Liver (tissue), 8 donors: ENCODE measurements at regions not wholly inside any gene's neighbourhood (a gene's known extent, or its start where the extent isn't known, plus 50 kb on each side); places are given as distances from the start of the nearest gene placed in this dataset.

Experiments used
- DNase-seq: peaks from one replicate; pipeline ENCODE4 v3.0.0-alpha.2; 2017; ENCODE audit warnings: low spot score
- H3K27ac ChIP-seq, 2 donors: one replicate each; pipeline ENCODE4 v1.7.0; 2013; ENCODE audit warnings: inconsistent platforms in 2 of 2, low read length in 2 of 2, control low read depth in 1 of 2, low read depth in 1 of 2, mild to moderate bottlenecking in 1 of 2
- H3K27me3 ChIP-seq, 4 donors: one replicate each; pipeline versions ENCODE4 v1.6.1 to v1.7.0; 2013; ENCODE audit warnings: low read length in 3 of 4, inconsistent platforms in 1 of 4, mild to moderate bottlenecking in 1 of 4, moderate library complexity in 1 of 4; ENCODE audit not compliant: control insufficient read depth in 4 of 4, insufficient read depth in 4 of 4
- H3K36me3 ChIP-seq, 4 donors: one replicate each; pipeline versions ENCODE4 v1.6.1 to v1.7.0; 2013; ENCODE audit warnings: low read length in 3 of 4, mild to moderate bottlenecking in 3 of 4, low read depth in 1 of 4, moderate library complexity in 1 of 4; ENCODE audit not compliant: control insufficient read depth in 4 of 4, insufficient read depth in 3 of 4
- H3K4me1 ChIP-seq, 4 donors: one replicate each; pipeline versions ENCODE4 v1.6.1 to v1.7.0; 2013; ENCODE audit warnings: low read length in 3 of 4, mild to moderate bottlenecking in 3 of 4, moderate library complexity in 1 of 4; ENCODE audit not compliant: control insufficient read depth in 4 of 4, insufficient read depth in 4 of 4
- H3K4me3 ChIP-seq, 3 donors: one replicate each; pipeline versions ENCODE4 v1.6.1 to v1.7.0; 2013; ENCODE audit warnings: low read length in 3 of 3, control low read depth in 1 of 3, low read depth in 1 of 3, mild to moderate bottlenecking in 1 of 3
- H3K9ac ChIP-seq, 2 donors: one replicate each; pipeline ENCODE4 v1.7.0; 2013; ENCODE audit warnings: low read length in 2 of 2, mild to moderate bottlenecking in 2 of 2, moderate library complexity in 2 of 2, control low read depth in 1 of 2, low read depth in 1 of 2
- H3K9me3 ChIP-seq, 4 donors: one replicate each; pipeline versions ENCODE4 v1.6.1 to v1.7.0; 2013; ENCODE audit warnings: low read length in 3 of 4; ENCODE audit not compliant: control insufficient read depth in 4 of 4
- ATF3 ChIP-seq: IDR thresholded peaks from 2 replicates; pipeline ENCODE4 v1.6.1; 2016; ENCODE audit warnings: antibody characterized with exemption
- CTCF ChIP-seq: fragments of 150-350 bp; IDR thresholded peaks from 2 replicates; pipeline ENCODE4 v1.5.1; 2017; ENCODE audit warnings: improper control_type of control experiment, low read depth, low read length; ENCODE audit not compliant: missing input control
- EGR1 ChIP-seq, 2 donors: IDR thresholded peaks; 2 replicates each; pipeline ENCODE4 v1.6.1; 2016 to 2018; ENCODE audit warnings: antibody characterized with exemption in 2 of 2, low read depth in 2 of 2
- FOXA1 ChIP-seq: IDR thresholded peaks from 2 replicates; pipeline ENCODE4 v1.6.1; 2016; ENCODE audit warnings: antibody characterized with exemption
- FOXA2 ChIP-seq: IDR thresholded peaks from 2 replicates; pipeline ENCODE4 v1.6.1; 2016; ENCODE audit warnings: antibody characterized with exemption
- GABPA ChIP-seq, 2 donors: IDR thresholded peaks in 1 of 2; conservative IDR thresholded peaks in 1 of 2; 2 replicates each; pipeline ENCODE4 v1.6.1; 2016; ENCODE audit warnings: antibody characterized with exemption in 2 of 2, mild to moderate bottlenecking in 1 of 2, moderate library complexity in 1 of 2
- HNF4A ChIP-seq, 2 donors: conservative IDR thresholded peaks; 2 replicates each; pipeline ENCODE4 v1.6.1; 2016; ENCODE audit warnings: antibody characterized with exemption in 2 of 2, mild to moderate bottlenecking in 2 of 2
- HNF4G ChIP-seq: IDR thresholded peaks from 2 replicates; pipeline ENCODE4 v1.6.1; 2016; ENCODE audit warnings: antibody characterized with exemption
- JUND ChIP-seq, 2 donors: IDR thresholded peaks; 2 replicates each; pipeline ENCODE4 v1.6.1; 2016; ENCODE audit warnings: antibody characterized with exemption in 2 of 2
- NR2F2 ChIP-seq: IDR thresholded peaks from 2 replicates; pipeline ENCODE4 v1.6.1; 2016; ENCODE audit warnings: antibody characterized with exemption
- RAD21 ChIP-seq, 2 donors: IDR thresholded peaks; 2 replicates each; pipeline ENCODE4 v1.6.1; 2016; ENCODE audit warnings: antibody characterized with exemption in 2 of 2, mild to moderate bottlenecking in 2 of 2
- REST ChIP-seq: IDR thresholded peaks from 2 replicates; pipeline ENCODE4 v1.6.1; 2016; ENCODE audit warnings: antibody characterized with exemption, mild to moderate bottlenecking
- RXRA ChIP-seq, 2 donors: IDR thresholded peaks; 2 replicates each; pipeline ENCODE4 v1.6.1; 2017 to 2018; ENCODE audit warnings: antibody characterized with exemption in 2 of 2, mild to moderate bottlenecking in 1 of 2
- SP1 ChIP-seq: IDR thresholded peaks from 2 replicates; pipeline ENCODE4 v1.6.1; 2018; ENCODE audit warnings: antibody characterized with exemption, mild to moderate bottlenecking
- TAF1 ChIP-seq: conservative IDR thresholded peaks from 2 replicates; pipeline ENCODE4 v1.6.1; 2016; ENCODE audit warnings: antibody characterized with exemption, mild to moderate bottlenecking
- YY1 ChIP-seq: IDR thresholded peaks from 2 replicates; pipeline ENCODE4 v1.6.1; 2016; ENCODE audit warnings: antibody characterized with exemption, mild to moderate bottlenecking
- WGBS: extraction: QIAGEN DNeasy Blood & Tissue Kit; methylation state at CpG from one replicate; pipeline ENCODE4 v1.1.7; 2013; 5-methylcytosine and 5-hydroxymethylcytosine counted together
- TF ChIP-seq, protein P1 (sequence below): IDR thresholded peaks from 2 replicates; pipeline ENCODE4 v1.6.1; 2016; ENCODE audit warnings: antibody characterized with exemption
- TF ChIP-seq, protein P2 (sequence below): IDR thresholded peaks from 2 replicates; pipeline ENCODE4 v1.6.1; 2016; ENCODE audit warnings: antibody characterized with exemption
- donor health status: healthy.
- donor health status: healthy.
- donor health status: healthy.
- donor health status: healthy.
- donor health status: healthy.

- Histone ChIP-seq H3K4me3 (no peak overlapping the region), H3K27ac (no peak overlapping the region), H3K4me1 (peaks cover 6 to 36% (median 20%) of the 10 kb centered on the region in 4 donors), H3K36me3 (no peaks in the 10 kb centered on the region), H3K9ac (no peak overlapping the region), H3K27me3 (no peaks in the 10 kb centered on the region), H3K9me3 (no peaks in the 10 kb centered on the region)
- 95% methylated on average over 2 of the region's 2 CpGs for WGBS
- DNase-seq, result no peak
- TF ChIP-seq REST (no peak), RXRA (IDR thresholded peaks at IDR 0.05) (no peak), NR2F2 (no peak), CTCF (no peak), TAF1 (no peak), JUND (IDR thresholded peaks at IDR 0.05) (no peak), HNF4G (no peak), SP1 (no peak), FOXA2 (no peak), GABPA (IDR thresholded peaks at IDR 0.05 in 1 of 2, conservative IDR thresholded peaks at IDR 0.05 in 1 of 2) (no peak), RAD21 (IDR thresholded peaks at IDR 0.05) (no peak), EGR1 (IDR thresholded peaks at IDR 0.05; ENCODE audit: low read depth in 2 of 2) (no peak), YY1 (no peak), FOXA1 (no peak), HNF4A (conservative IDR thresholded peaks at IDR 0.05) (no peak), ATF3 (no peak)
- TF ChIP-seq, protein P1, sequence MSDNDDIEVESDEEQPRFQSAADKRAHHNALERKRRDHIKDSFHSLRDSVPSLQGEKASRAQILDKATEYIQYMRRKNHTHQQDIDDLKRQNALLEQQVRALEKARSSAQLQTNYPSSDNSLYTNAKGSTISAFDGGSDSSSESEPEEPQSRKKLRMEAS, result no peak
- TF ChIP-seq, protein P2, sequence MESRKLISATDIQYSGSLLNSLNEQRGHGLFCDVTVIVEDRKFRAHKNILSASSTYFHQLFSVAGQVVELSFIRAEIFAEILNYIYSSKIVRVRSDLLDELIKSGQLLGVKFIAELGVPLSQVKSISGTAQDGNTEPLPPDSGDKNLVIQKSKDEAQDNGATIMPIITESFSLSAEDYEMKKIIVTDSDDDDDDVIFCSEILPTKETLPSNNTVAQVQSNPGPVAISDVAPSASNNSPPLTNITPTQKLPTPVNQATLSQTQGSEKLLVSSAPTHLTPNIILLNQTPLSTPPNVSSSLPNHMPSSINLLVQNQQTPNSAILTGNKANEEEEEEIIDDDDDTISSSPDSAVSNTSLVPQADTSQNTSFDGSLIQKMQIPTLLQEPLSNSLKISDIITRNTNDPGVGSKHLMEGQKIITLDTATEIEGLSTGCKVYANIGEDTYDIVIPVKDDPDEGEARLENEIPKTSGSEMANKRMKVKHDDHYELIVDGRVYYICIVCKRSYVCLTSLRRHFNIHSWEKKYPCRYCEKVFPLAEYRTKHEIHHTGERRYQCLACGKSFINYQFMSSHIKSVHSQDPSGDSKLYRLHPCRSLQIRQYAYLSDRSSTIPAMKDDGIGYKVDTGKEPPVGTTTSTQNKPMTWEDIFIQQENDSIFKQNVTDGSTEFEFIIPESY, result no peak
Measured at GRCh38 chr5:158468444-158468843, 609.5 kb upstream of the CLINT1 start.
